Stimulated activated CD4-positive, alpha-beta T cell treated with anti-CD3 and anti-CD28 coated beads, TNF-alpha, amount 100 ng/mL, for 1 hour (primary cell): ENCODE measurements at regions not wholly inside any gene's neighbourhood (a gene's known extent, or its start where the extent isn't known, plus 50 kb on each side); places are given as distances from the start of the nearest gene placed in this dataset.
"Not testable (repeated sequence)": the region's sequence is repeated elsewhere in the genome, so short reads cannot be mapped to it uniquely, and the experiment has no call there.

Source experiments
- DNase-seq, 3 donors: peaks; one replicate each; pipeline ENCODE4 v3.0.0-alpha.2; 2020; ENCODE audit warnings: low read depth in 3 of 3, low spot score in 1 of 3

DNA sequence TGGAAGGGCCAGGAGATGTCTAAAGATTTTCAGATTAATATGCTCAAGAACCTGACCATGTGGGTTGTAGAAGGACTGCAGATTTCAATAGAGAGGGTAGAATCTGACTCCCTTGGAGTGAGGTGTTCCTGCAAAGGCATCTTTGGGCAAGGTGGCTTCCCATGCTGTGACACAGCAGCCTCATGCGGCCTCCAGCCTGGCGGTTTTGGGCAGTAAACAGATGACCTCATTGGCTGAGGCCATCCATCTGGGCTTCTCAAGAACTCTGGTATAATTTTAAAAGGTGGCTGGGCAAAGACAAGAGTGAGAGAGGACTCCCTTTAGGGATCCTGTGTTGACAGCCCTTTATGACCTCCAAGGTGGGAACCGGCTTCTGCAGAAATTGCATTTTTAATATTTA, 90.3 kb upstream of the ERCC6L2 start:
- DNase-seq: no peak

DNA sequence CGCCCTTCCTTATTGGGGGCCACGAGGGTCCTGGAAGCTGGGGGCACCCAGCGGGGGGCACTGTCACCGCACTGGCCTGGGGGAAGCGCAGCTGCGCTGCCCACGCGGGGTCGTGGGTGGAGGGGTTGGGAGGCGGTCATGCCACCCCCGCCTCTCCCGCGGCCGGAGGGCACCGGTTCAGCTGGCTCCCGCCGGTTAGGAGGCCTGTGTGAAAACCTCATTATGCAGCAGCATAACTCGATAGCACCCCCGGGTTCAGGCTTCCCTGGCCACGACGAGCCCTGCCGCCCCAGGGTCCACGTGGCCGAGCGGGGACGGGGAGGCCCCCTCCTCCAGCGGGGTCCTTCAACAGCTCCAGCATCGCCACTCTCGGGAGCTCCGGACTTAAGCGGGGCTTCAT, 91.2 kb upstream of the ERCC6L2 start:
- no peak for DNase-seq

DNA sequence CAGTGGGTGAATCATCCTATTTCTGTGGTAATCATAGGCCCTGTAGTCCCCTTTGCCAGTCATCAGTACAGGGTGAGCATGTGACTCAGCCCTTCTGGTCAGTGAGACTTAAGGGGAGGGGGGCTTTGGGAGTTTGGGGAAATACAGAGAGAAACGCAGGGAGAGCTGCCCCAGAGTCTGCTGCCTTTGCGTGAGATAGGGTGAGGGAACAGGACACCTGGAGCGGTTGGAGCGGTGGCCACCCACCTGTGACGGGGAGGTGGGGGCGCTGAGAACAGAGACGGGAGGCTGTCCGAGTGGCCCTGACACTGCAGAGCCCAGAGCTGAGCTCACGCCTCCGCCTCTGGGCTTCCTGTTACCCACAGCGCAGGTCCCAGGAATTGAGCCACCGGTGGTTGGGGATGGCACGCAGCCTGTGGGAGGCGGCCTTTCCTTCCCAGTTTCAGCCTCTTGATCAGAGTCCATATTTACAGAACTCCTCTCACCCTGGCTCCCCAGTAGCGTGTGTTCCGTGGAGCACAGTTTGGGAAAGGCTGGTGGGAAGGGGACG, 92.0 kb upstream of the ERCC6L2 start:
- no peak for DNase-seq

GRCh38 chr9:95780751-95781150, 94.7 kb upstream of the ERCC6L2 start:
- DNase-seq: no peak

GRCh38 chr9:95780121-95780520, 95.4 kb upstream of the ERCC6L2 start:
- no peak for DNase-seq

GRCh38 chr9:95779597-95779996, 95.9 kb upstream of the ERCC6L2 start:
- not testable (repeated sequence) for DNase-seq

- no peak for DNase-seq
Measured at GRCh38 chr9:95778957-95779356, 96.5 kb upstream of the ERCC6L2 start.

- no peak for DNase-seq
Measured at GRCh38 chr9:95777136-95777535, 98.4 kb upstream of the ERCC6L2 start.

DNA sequence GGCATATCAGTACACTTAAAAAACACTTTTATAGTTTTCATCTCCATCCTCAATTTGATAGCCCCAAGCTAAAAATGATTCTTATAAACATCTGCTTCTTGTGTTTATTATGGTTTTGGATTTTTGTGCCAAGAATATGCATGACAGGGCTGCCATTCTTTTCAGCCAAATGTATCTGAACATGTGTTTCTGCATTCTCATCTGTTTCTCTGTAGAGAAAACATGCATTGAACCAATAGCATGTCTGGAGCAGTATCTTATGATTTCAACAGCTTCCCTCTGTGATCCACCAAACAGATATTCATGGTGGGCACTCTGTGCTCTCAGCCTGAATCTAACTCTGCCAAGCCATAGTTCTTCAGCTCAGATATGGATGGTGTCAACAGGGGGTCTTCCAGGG, 99.3 kb upstream of the ERCC6L2 start:
- DNase-seq: no peak

DNA sequence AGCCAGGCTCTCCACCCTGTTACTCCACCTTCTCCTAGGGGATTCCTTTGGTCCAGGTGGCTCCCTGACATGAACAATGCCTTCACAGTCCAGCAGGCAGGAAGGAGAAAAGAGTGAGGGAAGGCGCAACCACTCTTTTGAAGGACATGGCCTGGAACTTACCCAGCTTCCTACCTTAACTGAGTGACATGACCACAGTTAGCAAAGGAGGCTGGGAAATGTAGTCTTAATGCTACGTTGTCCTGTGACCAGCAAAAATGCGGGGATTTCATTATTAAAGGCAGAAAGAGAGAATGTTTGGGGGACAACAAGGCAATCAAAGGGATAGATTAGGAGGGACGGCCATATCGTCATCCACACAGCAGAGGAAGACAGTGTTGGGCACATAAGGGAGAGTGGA, 100.3 kb upstream of the ERCC6L2 start:
- no peak for DNase-seq

DNA sequence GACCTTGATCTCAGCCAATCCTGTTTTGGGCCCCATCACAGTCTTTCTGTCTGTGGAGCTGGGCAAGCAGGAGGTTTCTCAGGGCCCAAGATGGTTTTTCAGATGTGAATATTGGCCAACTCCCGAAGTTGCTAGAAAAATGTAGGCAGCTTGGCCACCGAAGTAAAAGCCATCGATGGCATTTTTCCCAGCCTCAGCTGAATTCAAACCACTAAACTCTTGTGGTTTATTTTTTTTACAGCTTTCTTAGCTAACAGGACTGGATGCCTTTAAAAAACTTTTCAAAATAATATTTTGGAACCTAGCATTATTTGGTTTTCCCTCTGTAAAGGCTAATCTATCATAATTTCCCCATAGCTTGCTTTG, 102.5 kb upstream of the ERCC6L2 start:
- no peak for DNase-seq

GRCh38 chr9:95772320-95773052, 103.0 kb upstream of the ERCC6L2 start:
- no peak for DNase-seq

GRCh38 chr9:95771556-95772246, 103.8 kb upstream of the ERCC6L2 start:
- DNase-seq: no peak

GRCh38 chr9:95770653-95771131, 104.8 kb upstream of the ERCC6L2 start:
- DNase-seq: no peak

GRCh38 chr9:95769909-95770433, 105.5 kb upstream of the ERCC6L2 start:
- no peak for DNase-seq

GRCh38 chr9:95769473-95769872, 106.0 kb upstream of the ERCC6L2 start:
- DNase-seq: no peak

DNA sequence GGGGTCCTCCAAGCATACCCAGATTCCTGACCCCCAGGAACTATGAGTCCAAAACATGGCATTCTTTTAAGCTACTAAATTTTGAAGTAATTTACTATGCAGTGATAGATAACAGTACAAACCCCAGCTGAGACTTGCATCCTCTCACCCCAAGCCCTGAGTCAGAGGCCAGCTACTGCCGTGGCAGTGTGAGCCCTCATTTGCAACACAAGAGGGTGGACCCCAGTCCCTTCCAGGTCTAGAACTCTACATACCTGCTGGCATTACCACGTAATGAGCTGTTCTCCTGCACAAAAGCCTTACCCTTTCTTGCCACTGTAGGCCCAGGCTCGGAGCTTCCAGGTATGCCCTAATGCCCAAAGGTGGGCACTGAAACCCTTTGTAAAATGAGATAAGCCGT, 108.6 kb upstream of the ERCC6L2 start:
- DNase-seq: no peak

GRCh38 chr9:95764533-95765319, 110.8 kb upstream of the ERCC6L2 start:
- no peak for DNase-seq

DNA sequence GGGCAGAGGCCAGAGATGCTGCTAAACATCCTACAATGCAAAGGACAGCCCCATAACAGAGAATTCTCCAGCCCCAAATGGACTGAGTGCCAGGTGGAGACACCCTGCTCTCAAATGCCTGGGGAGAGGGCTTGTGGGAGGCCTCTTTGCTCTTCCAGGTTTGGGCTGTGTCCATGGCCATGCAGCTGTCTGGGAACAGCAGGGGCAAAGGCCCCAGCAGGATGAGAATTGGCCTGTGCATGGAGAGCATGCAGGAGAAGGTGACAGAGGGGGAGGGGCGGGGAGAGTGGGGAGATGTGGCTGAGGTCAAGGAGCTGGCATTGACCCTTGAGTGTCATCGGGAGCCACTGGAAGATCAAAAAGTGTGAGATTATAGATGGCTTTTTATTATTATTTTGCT, 111.5 kb upstream of the ERCC6L2 start:
- DNase-seq: no peak

- no peak for DNase-seq
Measured at GRCh38 chr9:95763006-95763405, 112.5 kb upstream of the ERCC6L2 start.

- no peak for DNase-seq
Measured at GRCh38 chr9:95762322-95762721, 113.2 kb upstream of the ERCC6L2 start.
